GM10266 (cell line): ENCODE measurements at regions not wholly inside any gene's neighbourhood (a gene's known extent, or its start where the extent isn't known, plus 50 kb on each side); places are given as distances from the start of the nearest gene placed in this dataset.

Experiments
- DNase-seq: peaks from one replicate; pipeline ENCODE4 v3.0.0; 2012; ENCODE audit errors: extremely low spot score
- CTCF ChIP-seq: IDR thresholded peaks from 2 replicates; pipeline ENCODE4 v1.5.1; 2012; ENCODE audit warnings: mild to moderate bottlenecking, low read depth; ENCODE audit not compliant: control insufficient read depth, insufficient read depth; ENCODE audit errors: missing control alignments

GRCh38 chr4:54945838-54946237, 179.6 kb downstream of the KDR start:
- no peak for TF ChIP-seq CTCF
- no peak for DNase-seq

- no peak for DNase-seq
- TF ChIP-seq CTCF, result no peak
Observed at GRCh38 chr4:54942721-54943120, 182.7 kb downstream of the KDR start.

GRCh38 chr4:54941994-54942552, 183.3 kb downstream of the KDR start:
- no peak for TF ChIP-seq CTCF
- no peak for DNase-seq

GRCh38 chr4:54940996-54941865, 184.2 kb downstream of the KDR start:
- no peak for DNase-seq
- no peak for TF ChIP-seq CTCF

- TF ChIP-seq CTCF, result no peak
- no peak for DNase-seq
Observed at GRCh38 chr4:54937501-54937900, 187.9 kb downstream of the KDR start.

- TF ChIP-seq CTCF, result no peak
- DNase-seq, result no peak
Observed at GRCh38 chr4:54933579-54933978, 191.8 kb downstream of the KDR start.

- TF ChIP-seq CTCF, result no peak
- no peak for DNase-seq
Observed at GRCh38 chr4:54930226-54930625, 195.2 kb downstream of the KDR start.
